ENCODE measurements at regions not wholly inside any gene's neighbourhood (a gene's known extent, or its start where the extent isn't known, plus 50 kb on each side); places are given as distances from the start of the nearest gene placed in this dataset.
A peak's percentile ranks its signal among the peaks of the same experiment; 100 is the strongest.
"Not testable (repeated sequence)": the region's sequence is repeated elsewhere in the genome, so short reads cannot be mapped to it uniquely, and the experiment has no call there.

GRCh38 chr4:3949916-3950315 is 183.7 kb downstream of the ADRA2C start:
- peak; percentile 57 for TF ChIP-seq CTCF (conservative IDR thresholded peaks at IDR 0.05)
- BruUV-seq (replicated peaks); CTCF ChIA-PET: not testable (repeated sequence)

DNA sequence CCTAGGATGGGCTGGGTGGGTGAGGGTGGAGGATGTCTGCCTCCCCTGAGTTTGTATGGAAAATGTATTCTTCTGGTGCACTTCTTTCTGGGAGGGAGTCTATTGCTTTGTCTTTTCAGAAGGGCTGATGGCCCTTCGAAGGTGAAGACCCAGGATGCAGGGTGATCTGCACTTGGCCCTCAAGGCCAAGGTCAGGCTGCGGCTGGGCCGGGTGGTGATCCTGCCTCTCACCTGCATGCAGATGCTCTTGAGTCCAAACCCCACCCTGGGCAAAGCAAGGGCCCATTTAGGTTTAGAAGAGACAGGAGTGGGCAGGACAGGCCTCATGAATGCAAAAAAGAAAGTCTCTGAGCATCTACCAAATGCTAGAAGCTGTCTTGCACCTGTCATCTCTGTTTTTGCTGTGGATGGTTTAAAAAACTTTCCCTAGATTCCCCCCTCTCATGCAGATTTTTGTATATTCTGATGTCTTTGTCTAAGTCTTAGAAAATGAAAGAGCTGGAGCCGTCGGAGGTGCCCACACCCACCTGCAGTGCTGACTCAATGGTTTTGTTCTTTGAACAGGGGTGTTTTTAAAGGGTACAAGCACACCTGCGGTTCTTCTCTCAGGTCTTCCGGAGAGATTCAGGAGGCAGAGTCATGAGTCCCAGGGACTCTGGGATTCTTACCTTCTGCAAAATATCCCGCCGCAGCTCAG is 186.4 kb downstream of the ADRA2C start:
- Histone ChIP-seq H3K27ac (peak overlapping the region; percentile 67), H3K4me2 (peak overlapping the region; percentile 75), H3K4me3 (peak overlapping the region; percentile 21; the same call in 1 of the 2 replicates), H3K4me1 (replicated peaks; ENCODE audit: insufficient read depth) (peaks cover 26% of the 10 kb centered on the region), H3F3A (ENCODE audit: insufficient read depth, low read depth) (peaks cover 11% of the 10 kb centered on the region; the same call in 1 of the 2 replicates)
- H3K9me2 ChIP-seq (ENCODE audit: insufficient read depth); H3K9me3 ChIP-seq (ENCODE audit: insufficient read depth, low read depth); intact Hi-C loops (cut with micrococcal nuclease; ENCODE audit: unreplicated experiment); H3K27me3 ChIP-seq (ENCODE audit: insufficient read depth, low read depth); H3K79me2 ChIP-seq (ENCODE audit: low read depth); BruUV-seq (replicated peaks); H2AFZ ChIP-seq; POLR2A ChIA-PET (ENCODE audit: unreplicated experiment); DNase-seq; H4K20me1 ChIP-seq (ENCODE audit: insufficient read depth); H3K36me3 ChIP-seq (ENCODE audit: low read depth); CTCF ChIA-PET: not testable (repeated sequence)

More at GRCh38 chr4:3949916-3950315, 183.7 kb downstream of the ADRA2C start:
- H3K27me3 ChIP-seq (ENCODE audit: insufficient read depth, low read depth); H4K20me1 ChIP-seq (ENCODE audit: insufficient read depth); intact Hi-C loops (cut with micrococcal nuclease; ENCODE audit: unreplicated experiment); H3K36me3 ChIP-seq (ENCODE audit: low read depth); POLR2A ChIA-PET (ENCODE audit: unreplicated experiment); H3K27ac ChIP-seq; H3K4me2 ChIP-seq; H3K79me2 ChIP-seq (ENCODE audit: low read depth); H3K9me2 ChIP-seq (ENCODE audit: insufficient read depth); H3K9me3 ChIP-seq (ENCODE audit: insufficient read depth, low read depth); H3K4me3 ChIP-seq; H2AFZ ChIP-seq: not testable (repeated sequence)
- peak in 1 of 2 experiments; percentile 43 for DNase-seq
- Histone ChIP-seq H3F3A (ENCODE audit: insufficient read depth, low read depth) (peaks cover 11% of the 10 kb centered on the region; the same call in 1 of the 2 replicates), H3K4me1 (replicated peaks; ENCODE audit: insufficient read depth) (peaks cover 26% of the 10 kb centered on the region)

GRCh38 chr4:3953140-3953489 is 186.9 kb downstream of the ADRA2C start:
- H3K4me2 ChIP-seq, result peak overlapping the region; percentile 75
- H3K9me2 ChIP-seq (ENCODE audit: insufficient read depth); POLR2A ChIA-PET (ENCODE audit: unreplicated experiment); intact Hi-C loops (cut with micrococcal nuclease; ENCODE audit: unreplicated experiment); CTCF ChIA-PET; H3K9me3 ChIP-seq (ENCODE audit: insufficient read depth, low read depth); H3K27me3 ChIP-seq (ENCODE audit: insufficient read depth, low read depth); H3K79me2 ChIP-seq (ENCODE audit: low read depth); H2AFZ ChIP-seq; BruUV-seq (replicated peaks); H3K36me3 ChIP-seq (ENCODE audit: low read depth); H4K20me1 ChIP-seq (ENCODE audit: insufficient read depth): not testable (repeated sequence)
- peak; percentile 70 to 86 for DNase-seq
- H3K4me1 ChIP-seq (replicated peaks; ENCODE audit: insufficient read depth), result peaks cover 26% of the 10 kb centered on the region
- H3K27ac ChIP-seq, result peak overlapping the region; percentile 84
- peak overlapping the region; percentile 21; the same call in 1 of the 2 replicates for H3K4me3 ChIP-seq
- peaks cover 11% of the 10 kb centered on the region; the same call in 1 of the 2 replicates for H3F3A ChIP-seq (ENCODE audit: insufficient read depth, low read depth)

DNA sequence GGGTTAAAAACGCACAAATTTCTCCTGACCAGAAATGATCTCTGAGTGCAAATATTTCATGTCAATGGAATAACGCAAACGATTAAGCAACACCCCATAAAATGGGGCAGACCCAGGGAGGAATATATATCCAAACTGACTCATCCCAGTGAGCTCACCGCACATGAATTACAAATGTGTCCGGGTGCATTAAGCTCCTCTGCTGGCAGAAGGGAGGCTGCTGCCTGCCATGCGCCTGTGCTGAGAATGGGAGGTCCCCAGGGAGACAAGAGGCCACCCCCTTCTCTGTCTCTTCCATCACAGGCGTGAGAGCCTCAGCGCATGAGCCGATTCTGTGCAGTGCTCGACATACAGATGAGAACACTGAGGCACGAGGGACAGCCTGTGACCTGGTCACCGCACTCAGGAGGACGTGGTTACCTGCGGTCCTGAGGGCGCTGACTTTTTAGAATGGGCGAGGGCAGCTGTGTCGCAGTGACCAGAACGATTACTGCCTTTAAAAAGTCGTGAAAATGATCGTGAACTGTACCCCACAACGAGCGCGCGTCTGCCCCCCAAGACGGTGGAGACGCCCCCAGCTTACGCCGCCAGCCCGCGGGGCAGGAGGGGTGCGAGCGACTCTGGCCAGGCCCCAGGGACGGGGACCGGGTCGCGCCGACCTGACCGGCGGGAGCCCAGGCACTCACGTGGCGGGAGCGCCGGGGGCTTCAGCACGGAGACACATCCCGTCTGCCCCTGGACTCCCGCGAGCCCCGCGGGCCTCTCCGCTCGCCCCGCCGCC is 188.5 kb downstream of the ADRA2C start:
- Histone ChIP-seq H3K4me1 (replicated peaks; ENCODE audit: insufficient read depth) (peaks cover 26% of the 10 kb centered on the region), H3K4me3 (peak overlapping the region; percentile 65), H3K27ac (peak overlapping the region; percentile 84), H3F3A (ENCODE audit: insufficient read depth, low read depth) (peaks cover 11% of the 10 kb centered on the region; the same call in 1 of the 2 replicates), H3K4me2 (peak overlapping the region; percentile 77)
- CTCF ChIA-PET; H3K36me3 ChIP-seq (ENCODE audit: low read depth); H3K79me2 ChIP-seq (ENCODE audit: low read depth); H3K27me3 ChIP-seq (ENCODE audit: insufficient read depth, low read depth); H3K9me2 ChIP-seq (ENCODE audit: insufficient read depth); H4K20me1 ChIP-seq (ENCODE audit: insufficient read depth); H3K9me3 ChIP-seq (ENCODE audit: insufficient read depth, low read depth); H2AFZ ChIP-seq: not testable (repeated sequence)
- TSS peak; percentile 94 for BruUV-seq (replicated peaks)
- peak; percentile 79 to 90 for DNase-seq
- intact Hi-C loops (cut with micrococcal nuclease; ENCODE audit: unreplicated experiment), result loop anchor here (2.0 to 5.0 kb wide), 2 partner anchors 470 to 882 kb away; partner anchors contain the start of genes HTT and HTT-AS
- POLR2A ChIA-PET (ENCODE audit: unreplicated experiment), result interaction anchor here (0.7 kb wide), 1 partner anchor 210 kb away, joined by 5 read pairs; no protein-coding TSS in a partner anchor

- peaks cover 26% of the 10 kb centered on the region for H3K4me1 ChIP-seq (replicated peaks; ENCODE audit: insufficient read depth)
- DNase-seq, result peak; percentile 94 to 98
- H4K20me1 ChIP-seq (ENCODE audit: insufficient read depth); BruUV-seq (replicated peaks); H3K79me2 ChIP-seq (ENCODE audit: low read depth); H3K9me3 ChIP-seq (ENCODE audit: insufficient read depth, low read depth); H2AFZ ChIP-seq; H3K36me3 ChIP-seq (ENCODE audit: low read depth); H3K9me2 ChIP-seq (ENCODE audit: insufficient read depth); H3K27me3 ChIP-seq (ENCODE audit: insufficient read depth, low read depth); POLR2A ChIA-PET (ENCODE audit: unreplicated experiment); CTCF ChIA-PET: not testable (repeated sequence)
- peak overlapping the region; percentile 77 for H3K4me2 ChIP-seq
- peak overlapping the region; percentile 84 for H3K27ac ChIP-seq
- H3K4me3 ChIP-seq, result peak overlapping the region; percentile 65
- peaks cover 11% of the 10 kb centered on the region; the same call in 1 of the 2 replicates for H3F3A ChIP-seq (ENCODE audit: insufficient read depth, low read depth)
- intact Hi-C loops (cut with micrococcal nuclease; ENCODE audit: unreplicated experiment), result loop anchor here (2.0 to 5.0 kb wide), 2 partner anchors 471 to 883 kb away; partner anchors contain the start of genes HTT and HTT-AS
These were observed 189.4 kb downstream of the ADRA2C start for GRCh38 chr4:3955321-3956164.

Measured in PC-9 (cell line).